GM21529 (cell line): ENCODE measurements at regions not wholly inside any gene's neighbourhood (a gene's known extent, or its start where the extent isn't known, plus 50 kb on each side); places are given as distances from the start of the nearest gene placed in this dataset.

Source experiments
- ATAC-seq: cut with Tn5 transposase; IDR thresholded peaks from one replicate; pipeline ENCODE4 v1.9.1; 2021; ENCODE audit not compliant: unreplicated experiment

- no peak for ATAC-seq
Observed at GRCh38 chr2:9137379-9138150, 69.0 kb upstream of the ASAP2 start.

GRCh38 chr2:9135822-9136558 is 70.6 kb upstream of the ASAP2 start:
- ATAC-seq: no peak

- no peak for ATAC-seq
Observed at GRCh38 chr2:9127316-9127715, 79.3 kb upstream of the ASAP2 start.

GRCh38 chr2:9126540-9126939 is 80.1 kb upstream of the ASAP2 start:
- ATAC-seq: no peak

- ATAC-seq: no peak
Observed at GRCh38 chr2:9124231-9124741, 82.3 kb upstream of the ASAP2 start.

- no peak for ATAC-seq
Observed at GRCh38 chr2:9123069-9123468, 83.5 kb upstream of the ASAP2 start.

- ATAC-seq: no peak
Observed at GRCh38 chr2:9122367-9122766, 84.2 kb upstream of the ASAP2 start.

GRCh38 chr2:9118383-9118960 is 88.1 kb upstream of the ASAP2 start:
- ATAC-seq: no peak

GRCh38 chr2:9115229-9115628 is 91.4 kb upstream of the ASAP2 start:
- no peak for ATAC-seq

GRCh38 chr2:9114458-9114857 is 92.2 kb upstream of the ASAP2 start:
- ATAC-seq: no peak

- no peak for ATAC-seq
Observed at GRCh38 chr2:9113916-9114315, 92.7 kb upstream of the ASAP2 start.

- no peak for ATAC-seq
Observed at GRCh38 chr2:9113262-9113661, 93.3 kb upstream of the ASAP2 start.

- ATAC-seq: no peak
Observed at GRCh38 chr2:9112079-9112721, 94.4 kb upstream of the ASAP2 start.

GRCh38 chr2:9110893-9111569 is 95.6 kb upstream of the ASAP2 start:
- no peak for ATAC-seq

GRCh38 chr2:9110346-9110884 is 96.2 kb upstream of the ASAP2 start:
- ATAC-seq: no peak

- no peak for ATAC-seq
Observed at GRCh38 chr2:9109871-9110270, 96.7 kb upstream of the ASAP2 start.

- no peak for ATAC-seq
Observed at GRCh38 chr2:9108210-9108967, 98.2 kb upstream of the ASAP2 start.

GRCh38 chr2:9107168-9108025 is 99.2 kb upstream of the ASAP2 start:
- no peak for ATAC-seq
